ENCODE measurements at regions not wholly inside any gene's neighbourhood (a gene's known extent, or its start where the extent isn't known, plus 50 kb on each side); places are given as distances from the start of the nearest gene placed in this dataset.
"Not testable (repeated sequence)": the region's sequence is repeated elsewhere in the genome, so short reads cannot be mapped to it uniquely, and the experiment has no call there.

DNA sequence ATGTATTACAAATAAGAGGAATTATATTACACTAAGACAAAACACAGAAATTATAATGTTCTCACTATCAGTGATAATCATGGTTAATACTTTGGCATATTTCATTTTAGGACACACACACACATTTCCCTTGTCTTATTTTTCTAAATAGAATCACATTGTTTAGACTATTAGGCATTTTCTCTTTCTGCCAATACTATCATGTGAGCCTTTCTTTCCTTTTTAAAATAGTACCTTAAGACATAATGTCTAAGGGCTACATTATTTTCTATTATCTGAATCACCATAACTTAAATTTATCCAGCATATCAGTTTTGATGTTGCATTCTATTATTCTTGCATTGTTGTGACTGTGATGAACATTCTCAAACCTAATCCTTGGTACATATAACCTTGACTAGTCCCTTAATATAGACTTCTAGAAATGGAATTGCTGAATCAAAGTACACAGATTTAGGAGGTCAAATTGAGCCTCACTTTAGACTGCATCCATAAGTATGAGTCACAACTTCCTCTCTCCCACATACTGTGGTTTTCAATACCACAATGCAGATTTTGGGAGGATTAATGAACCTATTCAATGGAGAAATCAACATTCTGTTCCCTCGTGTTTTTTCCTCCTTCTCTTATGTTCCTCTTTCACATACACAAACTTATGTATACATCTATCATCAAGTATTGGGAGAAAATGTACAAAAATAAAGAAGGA lies 212.6 kb downstream of the MOXD1 start (continued):
- TF ChIP-seq MXD4 (CRISPR knock-in tag; IDR thresholded peaks at IDR 0.05; ENCODE audit: borderline replicate concordance) (no peak), HMGA2 (CRISPR knock-in tag; IDR thresholded peaks at IDR 0.05) (no peak)

DNA sequence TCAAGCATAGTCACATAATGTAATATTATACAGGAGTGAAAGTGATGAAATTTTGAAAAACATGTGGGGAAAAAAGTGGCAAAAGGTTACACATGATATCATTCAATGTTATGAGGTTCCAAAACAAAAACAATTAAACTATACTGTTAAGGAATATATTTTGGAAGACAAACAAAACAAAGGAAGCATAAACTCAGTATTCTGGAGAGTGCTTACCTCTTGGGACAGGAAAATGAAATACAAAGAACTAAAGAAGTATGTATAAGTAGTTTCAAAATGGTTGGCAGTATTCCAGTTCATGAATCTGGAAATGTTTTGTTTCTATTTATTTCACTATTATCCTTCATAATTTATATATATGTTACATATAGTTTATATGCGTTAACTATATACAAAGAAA lies 213.5 kb downstream of the MOXD1 start:
- H3K4me1 Mint-ChIP-seq, result peaks cover 4% of the 10 kb centered on the region; the same call in 1 of the 2 replicates
- H3K9me3 Mint-ChIP-seq, result peaks cover 19% of the 10 kb centered on the region
- no peaks in the 10 kb centered on the region for H3K36me3 Mint-ChIP-seq
- no peak overlapping the region for H3K4me3 Mint-ChIP-seq
- no peak overlapping the region for H3K27ac Mint-ChIP-seq
- ChIA-PET POLR2A (no interaction called here), CTCF (no interaction called here)
- TF ChIP-seq, protein P1, sequence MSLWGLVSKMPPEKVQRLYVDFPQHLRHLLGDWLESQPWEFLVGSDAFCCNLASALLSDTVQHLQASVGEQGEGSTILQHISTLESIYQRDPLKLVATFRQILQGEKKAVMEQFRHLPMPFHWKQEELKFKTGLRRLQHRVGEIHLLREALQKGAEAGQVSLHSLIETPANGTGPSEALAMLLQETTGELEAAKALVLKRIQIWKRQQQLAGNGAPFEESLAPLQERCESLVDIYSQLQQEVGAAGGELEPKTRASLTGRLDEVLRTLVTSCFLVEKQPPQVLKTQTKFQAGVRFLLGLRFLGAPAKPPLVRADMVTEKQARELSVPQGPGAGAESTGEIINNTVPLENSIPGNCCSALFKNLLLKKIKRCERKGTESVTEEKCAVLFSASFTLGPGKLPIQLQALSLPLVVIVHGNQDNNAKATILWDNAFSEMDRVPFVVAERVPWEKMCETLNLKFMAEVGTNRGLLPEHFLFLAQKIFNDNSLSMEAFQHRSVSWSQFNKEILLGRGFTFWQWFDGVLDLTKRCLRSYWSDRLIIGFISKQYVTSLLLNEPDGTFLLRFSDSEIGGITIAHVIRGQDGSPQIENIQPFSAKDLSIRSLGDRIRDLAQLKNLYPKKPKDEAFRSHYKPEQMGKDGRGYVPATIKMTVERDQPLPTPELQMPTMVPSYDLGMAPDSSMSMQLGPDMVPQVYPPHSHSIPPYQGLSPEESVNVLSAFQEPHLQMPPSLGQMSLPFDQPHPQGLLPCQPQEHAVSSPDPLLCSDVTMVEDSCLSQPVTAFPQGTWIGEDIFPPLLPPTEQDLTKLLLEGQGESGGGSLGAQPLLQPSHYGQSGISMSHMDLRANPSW (CRISPR knock-in tag; conservative IDR thresholded peaks at IDR 0.05; ENCODE audit: low read depth), result no peak
- TF ChIP-seq, protein P2, sequence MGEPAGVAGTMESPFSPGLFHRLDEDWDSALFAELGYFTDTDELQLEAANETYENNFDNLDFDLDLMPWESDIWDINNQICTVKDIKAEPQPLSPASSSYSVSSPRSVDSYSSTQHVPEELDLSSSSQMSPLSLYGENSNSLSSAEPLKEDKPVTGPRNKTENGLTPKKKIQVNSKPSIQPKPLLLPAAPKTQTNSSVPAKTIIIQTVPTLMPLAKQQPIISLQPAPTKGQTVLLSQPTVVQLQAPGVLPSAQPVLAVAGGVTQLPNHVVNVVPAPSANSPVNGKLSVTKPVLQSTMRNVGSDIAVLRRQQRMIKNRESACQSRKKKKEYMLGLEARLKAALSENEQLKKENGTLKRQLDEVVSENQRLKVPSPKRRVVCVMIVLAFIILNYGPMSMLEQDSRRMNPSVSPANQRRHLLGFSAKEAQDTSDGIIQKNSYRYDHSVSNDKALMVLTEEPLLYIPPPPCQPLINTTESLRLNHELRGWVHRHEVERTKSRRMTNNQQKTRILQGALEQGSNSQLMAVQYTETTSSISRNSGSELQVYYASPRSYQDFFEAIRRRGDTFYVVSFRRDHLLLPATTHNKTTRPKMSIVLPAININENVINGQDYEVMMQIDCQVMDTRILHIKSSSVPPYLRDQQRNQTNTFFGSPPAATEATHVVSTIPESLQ (CRISPR knock-in tag; IDR thresholded peaks at IDR 0.05), result no peak
- TF ChIP-seq, protein P3, sequence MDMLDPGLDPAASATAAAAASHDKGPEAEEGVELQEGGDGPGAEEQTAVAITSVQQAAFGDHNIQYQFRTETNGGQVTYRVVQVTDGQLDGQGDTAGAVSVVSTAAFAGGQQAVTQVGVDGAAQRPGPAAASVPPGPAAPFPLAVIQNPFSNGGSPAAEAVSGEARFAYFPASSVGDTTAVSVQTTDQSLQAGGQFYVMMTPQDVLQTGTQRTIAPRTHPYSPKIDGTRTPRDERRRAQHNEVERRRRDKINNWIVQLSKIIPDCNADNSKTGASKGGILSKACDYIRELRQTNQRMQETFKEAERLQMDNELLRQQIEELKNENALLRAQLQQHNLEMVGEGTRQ (CRISPR knock-in tag; IDR thresholded peaks at IDR 0.05), result no peak
- TF ChIP-seq, protein P4, sequence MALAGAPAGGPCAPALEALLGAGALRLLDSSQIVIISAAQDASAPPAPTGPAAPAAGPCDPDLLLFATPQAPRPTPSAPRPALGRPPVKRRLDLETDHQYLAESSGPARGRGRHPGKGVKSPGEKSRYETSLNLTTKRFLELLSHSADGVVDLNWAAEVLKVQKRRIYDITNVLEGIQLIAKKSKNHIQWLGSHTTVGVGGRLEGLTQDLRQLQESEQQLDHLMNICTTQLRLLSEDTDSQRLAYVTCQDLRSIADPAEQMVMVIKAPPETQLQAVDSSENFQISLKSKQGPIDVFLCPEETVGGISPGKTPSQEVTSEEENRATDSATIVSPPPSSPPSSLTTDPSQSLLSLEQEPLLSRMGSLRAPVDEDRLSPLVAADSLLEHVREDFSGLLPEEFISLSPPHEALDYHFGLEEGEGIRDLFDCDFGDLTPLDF (CRISPR knock-in tag; IDR thresholded peaks at IDR 0.05), result no peak
- TF ChIP-seq ZNF671 (CRISPR knock-in tag; IDR thresholded peaks at IDR 0.05), result no peak
- TF ChIP-seq NR1H2 (CRISPR knock-in tag; IDR thresholded peaks at IDR 0.05), result no peak
- TF ChIP-seq ESRRA (CRISPR knock-in tag; IDR thresholded peaks at IDR 0.05; ENCODE audit: borderline replicate concordance), result no peak
- no peak for TF ChIP-seq HMGA2 (CRISPR knock-in tag; IDR thresholded peaks at IDR 0.05)
- no peak for TF ChIP-seq NR2C2 (CRISPR knock-in tag; IDR thresholded peaks at IDR 0.05)
- no peak for TF ChIP-seq ZNF423 (CRISPR knock-in tag; IDR thresholded peaks at IDR 0.05)
- TF ChIP-seq ZNF219 (CRISPR knock-in tag; IDR thresholded peaks at IDR 0.05; ENCODE audit: borderline replicate concordance), result no peak
- TF ChIP-seq, protein P5, sequence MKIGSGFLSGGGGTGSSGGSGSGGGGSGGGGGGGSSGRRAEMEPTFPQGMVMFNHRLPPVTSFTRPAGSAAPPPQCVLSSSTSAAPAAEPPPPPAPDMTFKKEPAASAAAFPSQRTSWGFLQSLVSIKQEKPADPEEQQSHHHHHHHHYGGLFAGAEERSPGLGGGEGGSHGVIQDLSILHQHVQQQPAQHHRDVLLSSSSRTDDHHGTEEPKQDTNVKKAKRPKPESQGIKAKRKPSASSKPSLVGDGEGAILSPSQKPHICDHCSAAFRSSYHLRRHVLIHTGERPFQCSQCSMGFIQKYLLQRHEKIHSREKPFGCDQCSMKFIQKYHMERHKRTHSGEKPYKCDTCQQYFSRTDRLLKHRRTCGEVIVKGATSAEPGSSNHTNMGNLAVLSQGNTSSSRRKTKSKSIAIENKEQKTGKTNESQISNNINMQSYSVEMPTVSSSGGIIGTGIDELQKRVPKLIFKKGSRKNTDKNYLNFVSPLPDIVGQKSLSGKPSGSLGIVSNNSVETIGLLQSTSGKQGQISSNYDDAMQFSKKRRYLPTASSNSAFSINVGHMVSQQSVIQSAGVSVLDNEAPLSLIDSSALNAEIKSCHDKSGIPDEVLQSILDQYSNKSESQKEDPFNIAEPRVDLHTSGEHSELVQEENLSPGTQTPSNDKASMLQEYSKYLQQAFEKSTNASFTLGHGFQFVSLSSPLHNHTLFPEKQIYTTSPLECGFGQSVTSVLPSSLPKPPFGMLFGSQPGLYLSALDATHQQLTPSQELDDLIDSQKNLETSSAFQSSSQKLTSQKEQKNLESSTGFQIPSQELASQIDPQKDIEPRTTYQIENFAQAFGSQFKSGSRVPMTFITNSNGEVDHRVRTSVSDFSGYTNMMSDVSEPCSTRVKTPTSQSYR (CRISPR knock-in tag; IDR thresholded peaks at IDR 0.05), result no peak
- H3K27me3 Mint-ChIP-seq (ENCODE audit: low read depth), result no peaks in the 10 kb centered on the region; the same call in none of the 2 replicates
- DNase-seq (ENCODE audit: low spot score) (no peak), ATAC-seq (no peak)

DNA sequence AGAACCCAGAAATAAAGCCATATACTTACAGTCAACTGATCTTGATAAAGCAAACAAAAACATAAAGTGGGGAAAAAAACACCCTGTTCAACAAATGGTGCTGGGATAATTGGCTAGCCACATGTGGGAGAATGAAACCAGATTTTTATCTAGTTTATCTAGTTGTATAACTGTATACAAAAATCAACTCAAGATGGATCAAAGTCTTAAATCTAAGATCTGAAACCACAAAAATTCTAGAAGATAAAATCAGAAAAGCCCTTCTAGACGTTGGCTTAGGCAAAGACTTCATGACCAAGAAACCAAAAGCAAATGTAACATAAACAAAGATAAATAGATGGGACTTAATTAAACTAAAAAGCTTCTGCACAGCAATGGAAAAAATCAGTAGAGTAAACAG lies 216.3 kb downstream of the MOXD1 start:
- ATAC-seq; POLR2A ChIA-PET; DNase-seq (ENCODE audit: low spot score); H3K4me1 Mint-ChIP-seq; H3K4me3 Mint-ChIP-seq; H3K27ac Mint-ChIP-seq; CTCF ChIA-PET: not testable (repeated sequence)
- peaks cover 40% of the 10 kb centered on the region for H3K9me3 Mint-ChIP-seq
- peaks cover 13% of the 10 kb centered on the region for H3K36me3 Mint-ChIP-seq
- peaks cover 15% of the 10 kb centered on the region for H3K27me3 Mint-ChIP-seq (ENCODE audit: low read depth)
